ENCODE measurements at regions not wholly inside any gene's neighbourhood (a gene's known extent, or its start where the extent isn't known, plus 50 kb on each side); places are given as distances from the start of the nearest gene placed in this dataset.

DNA sequence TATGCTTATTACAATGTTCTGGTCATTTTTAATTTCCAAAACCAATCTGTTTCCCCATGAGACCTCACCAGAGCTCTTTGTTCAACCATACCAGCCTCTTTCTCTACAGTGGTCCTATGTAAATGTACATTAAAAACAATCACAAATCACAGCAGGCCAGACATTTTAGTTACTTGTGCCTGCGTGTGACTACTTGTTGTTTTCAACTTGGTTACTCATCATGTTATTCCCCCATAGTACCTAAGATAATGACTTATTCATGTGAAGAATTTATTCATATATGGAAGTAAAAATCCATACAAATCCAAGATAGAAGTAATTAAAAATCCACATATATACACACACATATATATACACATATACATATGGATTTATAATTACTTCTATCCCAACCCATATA lies 379.6 kb downstream of the SLITRK6 start:
- Histone ChIP-seq H3K79me2 (ENCODE audit: low read length) (no peaks in the 10 kb centered on the region), H3K9ac (ENCODE audit: low read length) (no peak overlapping the region), H3K36me3 (ENCODE audit: insufficient read depth, low read length) (no peaks in the 10 kb centered on the region), H2AFZ (ENCODE audit: low read length) (peak overlapping the region; percentile 48; the same call in 1 of the 2 replicates), H3K27ac (ENCODE audit: low read length) (no peak overlapping the region), H3K4me1 (ENCODE audit: low read length) (peaks cover 12% of the 10 kb centered on the region; the same call in 1 of the 2 replicates), H3K27me3 (ENCODE audit: low read length) (no peaks in the 10 kb centered on the region), H3K4me3 (ENCODE audit: low read length) (no peak overlapping the region), H4K20me1 (ENCODE audit: insufficient read depth, low read depth, low read length) (no peaks in the 10 kb centered on the region), H3K9me2 (replicated peaks; ENCODE audit: insufficient read depth, low read length) (no peaks in the 10 kb centered on the region), H3K4me2 (ENCODE audit: low read depth, low read length, poor library complexity, severe bottlenecking) (no peak overlapping the region), H3K9me3 (ENCODE audit: low read length) (no peaks in the 10 kb centered on the region)
- DNase-seq = no peak

DNA sequence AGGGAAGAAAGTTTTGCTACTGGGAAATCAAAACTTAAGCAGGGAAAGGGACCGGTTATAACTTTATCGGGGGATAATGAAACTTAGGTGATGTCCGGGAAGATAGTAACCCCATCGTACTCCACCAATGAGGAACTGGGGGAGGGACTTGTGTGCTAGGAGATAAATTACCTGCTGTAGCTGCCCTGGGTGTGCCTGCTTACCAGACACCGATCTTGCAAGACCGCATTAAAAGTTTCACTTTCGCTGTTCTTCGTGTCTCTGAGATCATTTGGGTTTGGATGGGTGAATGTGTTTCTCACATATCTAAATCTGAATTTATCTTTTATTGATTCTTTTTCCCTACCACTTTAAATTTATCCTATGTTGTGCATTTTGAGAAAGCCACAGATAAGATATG lies 381.4 kb downstream of the SLITRK6 start:
- Histone ChIP-seq H3K9me3 (ENCODE audit: low read length) (no peaks in the 10 kb centered on the region), H2AFZ (ENCODE audit: low read length) (peak overlapping the region; percentile 70; the same call in 1 of the 2 replicates), H3K27me3 (ENCODE audit: low read length) (no peaks in the 10 kb centered on the region), H3K9ac (ENCODE audit: low read length) (peak overlapping the region; percentile 42), H3K4me3 (ENCODE audit: low read length) (peak overlapping the region; percentile 14; the same call in 1 of the 2 replicates), H3K36me3 (ENCODE audit: insufficient read depth, low read length) (no peaks in the 10 kb centered on the region), H3K4me2 (ENCODE audit: low read depth, low read length, poor library complexity, severe bottlenecking) (peak overlapping the region; percentile 46), H3K9me2 (replicated peaks; ENCODE audit: insufficient read depth, low read length) (no peaks in the 10 kb centered on the region), H4K20me1 (ENCODE audit: insufficient read depth, low read depth, low read length) (no peaks in the 10 kb centered on the region), H3K27ac (ENCODE audit: low read length) (no peak overlapping the region), H3K79me2 (ENCODE audit: low read length) (no peaks in the 10 kb centered on the region), H3K4me1 (ENCODE audit: low read length) (peaks cover 9% of the 10 kb centered on the region; the same call in 1 of the 2 replicates)
- DNase-seq = peak; percentile 52

DNA sequence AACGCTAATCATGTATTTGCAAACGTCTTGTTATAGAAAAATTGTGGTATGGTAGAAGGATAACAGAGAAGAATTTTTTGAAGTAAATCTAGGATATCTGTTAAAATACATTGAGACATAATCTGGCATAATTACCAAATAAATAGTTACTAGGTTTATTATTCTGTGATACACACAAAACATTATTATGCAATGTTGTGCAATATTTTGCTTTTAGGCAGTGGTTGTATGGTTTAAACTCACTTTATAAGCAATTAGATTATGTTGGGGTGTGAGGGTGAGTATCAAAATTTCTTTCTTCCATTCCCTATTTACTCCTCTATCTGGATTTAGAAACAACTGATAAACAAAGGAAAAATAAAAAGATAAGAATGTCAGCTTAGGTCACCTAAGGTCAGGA lies 385.6 kb downstream of the SLITRK6 start:
- no peaks in the 10 kb centered on the region for H3K79me2 ChIP-seq (ENCODE audit: low read length)
- no peak overlapping the region for H3K27ac ChIP-seq (ENCODE audit: low read length)
- no peaks in the 10 kb centered on the region for H3K9me2 ChIP-seq (replicated peaks; ENCODE audit: insufficient read depth, low read length)
- no peak for DNase-seq
- peak overlapping the region; percentile 15; the same call in 1 of the 2 replicates for H2AFZ ChIP-seq (ENCODE audit: low read length)
- H4K20me1 ChIP-seq (ENCODE audit: insufficient read depth, low read depth, low read length) = no peaks in the 10 kb centered on the region
- no peak overlapping the region for H3K9ac ChIP-seq (ENCODE audit: low read length)
- no peaks in the 10 kb centered on the region for H3K27me3 ChIP-seq (ENCODE audit: low read length)
- no peaks in the 10 kb centered on the region for H3K9me3 ChIP-seq (ENCODE audit: low read length)
- no peaks in the 10 kb centered on the region for H3K36me3 ChIP-seq (ENCODE audit: insufficient read depth, low read length)
- no peak overlapping the region for H3K4me3 ChIP-seq (ENCODE audit: low read length)
- H3K4me2 ChIP-seq (ENCODE audit: low read depth, low read length, poor library complexity, severe bottlenecking) = no peak overlapping the region
- peaks cover 9% of the 10 kb centered on the region; the same call in 1 of the 2 replicates for H3K4me1 ChIP-seq (ENCODE audit: low read length)

DNA sequence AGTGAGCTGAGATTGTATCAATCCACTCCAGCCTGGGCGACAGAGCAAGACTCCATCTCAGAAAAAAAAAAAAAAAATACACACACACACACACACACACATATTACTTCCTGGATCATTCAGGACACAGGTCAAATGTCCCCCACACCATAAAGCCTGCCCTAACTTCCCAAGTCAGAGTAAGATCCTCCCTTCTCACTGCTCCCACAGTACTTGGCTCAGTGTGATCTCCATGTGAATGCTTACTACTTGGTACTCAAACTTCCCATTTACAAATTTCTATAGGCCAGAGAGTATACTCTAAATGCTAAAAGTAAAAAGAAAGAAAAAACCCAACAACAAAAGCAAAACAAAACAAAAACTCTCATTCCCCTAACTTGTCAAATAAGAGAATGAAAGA lies 386.8 kb downstream of the SLITRK6 start:
- Histone ChIP-seq H3K4me2 (ENCODE audit: low read depth, low read length, poor library complexity, severe bottlenecking) (no peak overlapping the region), H2AFZ (ENCODE audit: low read length) (peak overlapping the region; percentile 15), H3K9me2 (replicated peaks; ENCODE audit: insufficient read depth, low read length) (no peaks in the 10 kb centered on the region), H3K4me3 (ENCODE audit: low read length) (no peak overlapping the region), H3K36me3 (ENCODE audit: insufficient read depth, low read length) (no peaks in the 10 kb centered on the region), H4K20me1 (ENCODE audit: insufficient read depth, low read depth, low read length) (no peaks in the 10 kb centered on the region), H3K79me2 (ENCODE audit: low read length) (no peaks in the 10 kb centered on the region), H3K27me3 (ENCODE audit: low read length) (no peaks in the 10 kb centered on the region), H3K27ac (ENCODE audit: low read length) (no peak overlapping the region), H3K4me1 (ENCODE audit: low read length) (0 out of 2 replicates have a peak, but pooled peaks cover 2% of the 10 kb centered on the region), H3K9ac (ENCODE audit: low read length) (no peak overlapping the region), H3K9me3 (ENCODE audit: low read length) (no peaks in the 10 kb centered on the region)
- DNase-seq = no peak

DNA sequence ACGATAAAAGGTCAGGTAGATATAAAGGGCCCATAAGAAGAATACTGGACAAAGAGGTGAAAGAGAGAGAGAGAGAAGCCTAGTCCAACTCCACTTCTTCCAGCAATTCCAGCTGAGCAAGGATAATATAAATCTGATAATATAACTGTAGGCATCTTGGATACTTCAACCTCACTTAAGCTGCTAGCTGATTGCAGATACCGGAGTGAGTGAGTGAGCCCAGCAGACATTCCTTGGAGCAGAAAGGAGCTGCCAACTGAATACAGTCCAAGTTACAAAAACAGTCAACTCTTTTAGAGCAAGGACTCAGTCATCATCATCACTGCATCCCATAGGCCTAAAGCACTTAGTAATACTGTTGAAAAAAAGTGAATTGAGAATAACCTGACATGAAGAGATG lies 387.6 kb downstream of the SLITRK6 start:
- no peaks in the 10 kb centered on the region for H3K79me2 ChIP-seq (ENCODE audit: low read length)
- no peak overlapping the region for H3K27ac ChIP-seq (ENCODE audit: low read length)
- H3K27me3 ChIP-seq (ENCODE audit: low read length) = no peaks in the 10 kb centered on the region
- H3K4me2 ChIP-seq (ENCODE audit: low read depth, low read length, poor library complexity, severe bottlenecking) = no peak overlapping the region
- DNase-seq = no peak
- no peak overlapping the region for H2AFZ ChIP-seq (ENCODE audit: low read length)
- no peak overlapping the region for H3K4me3 ChIP-seq (ENCODE audit: low read length)
- H3K4me1 ChIP-seq (ENCODE audit: low read length) = 0 out of 2 replicates have a peak, but pooled peaks cover 2% of the 10 kb centered on the region
- no peaks in the 10 kb centered on the region for H4K20me1 ChIP-seq (ENCODE audit: insufficient read depth, low read depth, low read length)
- H3K9me3 ChIP-seq (ENCODE audit: low read length) = no peaks in the 10 kb centered on the region
- H3K36me3 ChIP-seq (ENCODE audit: insufficient read depth, low read length) = no peaks in the 10 kb centered on the region
- no peak overlapping the region for H3K9ac ChIP-seq (ENCODE audit: low read length)
- H3K9me2 ChIP-seq (replicated peaks; ENCODE audit: insufficient read depth, low read length) = no peaks in the 10 kb centered on the region

DNA sequence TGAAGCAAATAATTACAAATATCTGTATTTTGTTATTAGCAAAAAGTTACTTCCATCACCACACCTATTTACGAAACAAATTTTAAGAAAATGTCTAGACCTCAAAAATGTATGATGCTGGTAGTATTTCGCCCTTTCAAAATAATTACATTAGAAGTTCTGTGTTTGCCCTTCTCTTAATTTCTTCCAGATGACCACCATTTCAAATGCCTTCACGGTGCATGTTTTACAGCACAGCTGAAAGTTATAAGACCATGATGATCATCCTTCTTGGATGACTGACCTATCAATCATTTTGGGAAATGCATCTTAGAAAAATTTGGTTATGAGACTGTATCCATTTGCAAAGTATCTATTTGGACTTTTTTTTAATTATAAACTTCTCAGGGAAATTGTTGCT lies 390.8 kb downstream of the SLITRK6 start:
- no peaks in the 10 kb centered on the region for H3K27me3 ChIP-seq (ENCODE audit: low read length)
- no peaks in the 10 kb centered on the region for H3K4me1 ChIP-seq (ENCODE audit: low read length)
- no peak overlapping the region for H3K27ac ChIP-seq (ENCODE audit: low read length)
- no peak for DNase-seq
- no peaks in the 10 kb centered on the region for H3K79me2 ChIP-seq (ENCODE audit: low read length)
- no peak overlapping the region; the same call in 1 of the 2 replicates for H2AFZ ChIP-seq (ENCODE audit: low read length)
- no peak overlapping the region for H3K4me3 ChIP-seq (ENCODE audit: low read length)
- H3K9me3 ChIP-seq (ENCODE audit: low read length) = no peaks in the 10 kb centered on the region
- no peaks in the 10 kb centered on the region for H3K36me3 ChIP-seq (ENCODE audit: insufficient read depth, low read length)
- H3K9me2 ChIP-seq (replicated peaks; ENCODE audit: insufficient read depth, low read length) = no peaks in the 10 kb centered on the region
- H3K4me2 ChIP-seq (ENCODE audit: low read depth, low read length, poor library complexity, severe bottlenecking) = no peak overlapping the region
- H4K20me1 ChIP-seq (ENCODE audit: insufficient read depth, low read depth, low read length) = no peaks in the 10 kb centered on the region
- H3K9ac ChIP-seq (ENCODE audit: low read length) = no peak overlapping the region

DNA sequence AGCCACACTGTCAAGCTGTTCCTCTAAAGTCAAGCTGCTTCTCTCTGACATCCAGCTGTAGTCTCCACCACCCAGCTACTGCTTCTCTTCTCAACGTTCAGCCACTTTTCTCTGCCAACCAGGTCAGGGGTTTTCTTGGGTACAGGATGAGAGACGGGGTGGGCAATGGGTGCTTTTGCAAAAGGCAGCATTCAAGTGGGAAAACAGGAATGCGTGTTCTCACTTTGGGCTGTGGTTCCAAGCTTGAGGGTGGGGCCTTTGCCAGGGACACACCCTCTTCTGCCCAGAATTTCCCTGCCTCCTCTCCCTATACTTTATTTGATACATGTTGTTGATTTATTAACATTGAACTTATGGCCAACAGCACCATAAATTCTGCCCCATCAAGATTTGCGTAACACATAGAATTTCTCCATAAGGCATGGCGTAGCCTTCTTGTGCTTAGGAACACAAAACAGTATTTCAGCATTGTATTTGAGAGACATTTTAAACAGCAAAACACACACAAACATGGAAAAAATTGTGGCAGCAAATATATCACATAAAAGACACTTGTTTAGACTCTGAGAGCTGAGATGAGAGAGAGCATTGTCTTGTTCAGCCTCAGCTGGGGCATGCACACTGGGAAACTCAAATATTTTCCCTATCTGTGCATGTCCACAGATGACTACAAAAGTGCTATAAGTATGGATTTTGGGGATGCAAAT lies 392.8 kb downstream of the SLITRK6 start:
- no peaks in the 10 kb centered on the region for H3K4me1 ChIP-seq (ENCODE audit: low read length)
- no peak overlapping the region for H3K27ac ChIP-seq (ENCODE audit: low read length)
- H3K9me2 ChIP-seq (replicated peaks; ENCODE audit: insufficient read depth, low read length) = no peaks in the 10 kb centered on the region
- no peak overlapping the region for H3K9ac ChIP-seq (ENCODE audit: low read length)
- no peak overlapping the region for H3K4me2 ChIP-seq (ENCODE audit: low read depth, low read length, poor library complexity, severe bottlenecking)
- no peaks in the 10 kb centered on the region for H3K79me2 ChIP-seq (ENCODE audit: low read length)
- H3K36me3 ChIP-seq (ENCODE audit: insufficient read depth, low read length) = no peaks in the 10 kb centered on the region
- no peaks in the 10 kb centered on the region for H3K27me3 ChIP-seq (ENCODE audit: low read length)
- no peaks in the 10 kb centered on the region for H4K20me1 ChIP-seq (ENCODE audit: insufficient read depth, low read depth, low read length)
- no peak for DNase-seq
- H2AFZ ChIP-seq (ENCODE audit: low read length) = no peak overlapping the region
- no peaks in the 10 kb centered on the region for H3K9me3 ChIP-seq (ENCODE audit: low read length)
- no peak overlapping the region for H3K4me3 ChIP-seq (ENCODE audit: low read length)

DNA sequence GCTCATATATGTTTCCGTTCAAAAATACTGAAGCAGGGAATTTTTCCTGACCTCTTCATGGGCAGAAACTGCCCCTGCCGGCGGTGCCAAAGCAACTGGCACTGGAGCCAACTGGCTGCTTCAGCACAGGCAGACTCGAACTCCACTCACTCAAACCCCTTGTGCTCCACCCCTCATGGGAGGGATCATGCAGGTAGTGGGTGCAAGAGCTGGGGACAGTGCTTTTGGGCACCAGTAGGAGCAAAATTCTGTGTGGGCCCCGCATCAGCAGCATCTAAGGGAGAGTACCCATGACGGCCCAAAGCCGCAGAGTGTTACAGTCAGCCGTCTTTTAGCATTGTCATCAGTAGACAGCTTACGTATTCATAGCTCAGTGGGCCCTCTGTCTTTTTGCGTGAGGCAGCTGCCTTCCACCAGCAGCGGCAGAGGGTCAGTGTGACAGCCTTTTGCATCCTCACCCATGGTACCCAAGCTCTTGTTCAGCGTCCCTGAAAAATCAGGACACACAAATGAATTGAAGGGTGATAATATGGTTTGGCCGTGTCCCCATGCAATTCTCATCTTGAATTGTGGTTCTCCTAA lies 393.8 kb downstream of the SLITRK6 start:
- no peak for DNase-seq
- Histone ChIP-seq H4K20me1 (ENCODE audit: insufficient read depth, low read depth, low read length) (no peaks in the 10 kb centered on the region), H3K27me3 (ENCODE audit: low read length) (no peaks in the 10 kb centered on the region), H3K4me2 (ENCODE audit: low read depth, low read length, poor library complexity, severe bottlenecking) (no peak overlapping the region), H3K36me3 (ENCODE audit: insufficient read depth, low read length) (no peaks in the 10 kb centered on the region), H3K27ac (ENCODE audit: low read length) (no peak overlapping the region), H3K4me1 (ENCODE audit: low read length) (no peaks in the 10 kb centered on the region), H3K9ac (ENCODE audit: low read length) (no peak overlapping the region), H3K9me2 (replicated peaks; ENCODE audit: insufficient read depth, low read length) (no peaks in the 10 kb centered on the region), H3K79me2 (ENCODE audit: low read length) (no peaks in the 10 kb centered on the region), H3K9me3 (ENCODE audit: low read length) (no peaks in the 10 kb centered on the region), H2AFZ (ENCODE audit: low read length) (no peak overlapping the region), H3K4me3 (ENCODE audit: low read length) (no peak overlapping the region)
